ENCODE measurements at regions not wholly inside any gene's neighbourhood (a gene's known extent, or its start where the extent isn't known, plus 50 kb on each side); places are given as distances from the start of the nearest gene placed in this dataset.
"Not testable (repeated sequence)": the region's sequence is repeated elsewhere in the genome, so short reads cannot be mapped to it uniquely, and the experiment has no call there.

- no peak for DNase-seq (ENCODE audit: low read depth)
Measured at GRCh38 chr15:70576696-70577095, 186.7 kb downstream of the UACA start.

GRCh38 chr15:70576276-70576675 is 187.1 kb downstream of the UACA start:
- no peak for DNase-seq (ENCODE audit: low read depth)

- DNase-seq (ENCODE audit: low read depth): no peak
Measured at GRCh38 chr15:70575231-70576226, 187.8 kb downstream of the UACA start.

- not testable (repeated sequence) for DNase-seq (ENCODE audit: low read depth)
Measured at GRCh38 chr15:70574325-70574724, 189.0 kb downstream of the UACA start.

DNA sequence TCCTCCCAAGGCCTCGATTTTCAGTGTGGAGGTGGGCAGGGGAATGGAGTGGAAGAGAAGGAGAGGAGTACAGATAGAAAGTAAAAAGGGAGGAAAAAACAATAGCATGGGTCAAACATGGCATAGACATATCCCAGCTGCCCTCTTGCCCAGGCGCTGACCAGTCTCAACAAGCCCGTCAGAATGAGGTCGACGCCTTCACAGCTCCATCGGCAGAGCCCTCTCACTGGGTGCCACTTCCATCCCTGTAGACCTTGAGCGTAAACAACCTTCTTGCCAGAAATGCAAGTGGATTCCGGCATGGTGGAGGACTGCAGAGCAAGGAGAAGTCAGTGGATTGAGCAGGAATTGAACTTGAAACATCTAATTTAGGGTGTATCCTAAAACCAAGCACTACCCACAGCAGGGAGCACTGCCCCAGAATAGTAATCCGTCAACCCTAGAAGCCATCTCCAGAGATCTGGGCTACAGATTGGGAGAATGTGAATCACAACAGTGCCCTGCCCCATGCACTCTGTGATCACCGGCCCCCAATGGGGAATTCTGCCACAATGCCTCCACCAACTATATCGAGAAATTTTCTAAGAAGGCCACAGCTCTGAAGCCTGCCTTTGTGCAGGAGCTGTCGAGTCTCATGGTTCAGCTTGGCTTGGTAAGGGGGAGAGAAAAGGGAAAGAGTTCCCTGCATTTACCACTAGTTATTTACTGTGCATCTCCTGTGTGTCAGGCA is 190.1 kb downstream of the UACA start:
- DNase-seq (ENCODE audit: low read depth): no peak

GRCh38 chr15:70569714-70570231 is 193.6 kb downstream of the UACA start:
- no peak for DNase-seq (ENCODE audit: low read depth)

- DNase-seq (ENCODE audit: low read depth): peak; percentile 43
Measured at GRCh38 chr15:70569091-70569713, 194.2 kb downstream of the UACA start.

DNA sequence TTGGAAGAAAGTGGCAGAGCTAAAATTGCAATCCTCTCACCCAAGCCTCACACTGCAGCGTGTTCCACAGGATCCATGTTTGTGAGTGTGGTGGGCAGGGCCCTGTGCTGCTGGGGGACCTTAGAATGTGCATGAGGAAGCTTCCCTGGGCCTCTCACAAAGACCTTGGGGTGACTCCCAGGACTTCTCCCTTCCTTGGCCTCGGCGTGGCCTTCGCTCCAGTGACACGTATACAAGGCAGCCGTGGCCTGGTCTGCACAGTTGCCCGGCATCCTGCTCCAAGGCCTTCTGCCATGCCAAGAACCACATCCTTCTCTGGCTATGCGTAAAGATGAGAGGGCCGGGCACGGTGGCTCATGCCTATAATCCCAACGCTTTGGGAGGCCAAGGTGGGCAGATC is 196.4 kb downstream of the UACA start:
- DNase-seq (ENCODE audit: low read depth): no peak

- DNase-seq (ENCODE audit: low read depth): no peak
Measured at GRCh38 chr15:70566047-70566835, 197.1 kb downstream of the UACA start.

DNA sequence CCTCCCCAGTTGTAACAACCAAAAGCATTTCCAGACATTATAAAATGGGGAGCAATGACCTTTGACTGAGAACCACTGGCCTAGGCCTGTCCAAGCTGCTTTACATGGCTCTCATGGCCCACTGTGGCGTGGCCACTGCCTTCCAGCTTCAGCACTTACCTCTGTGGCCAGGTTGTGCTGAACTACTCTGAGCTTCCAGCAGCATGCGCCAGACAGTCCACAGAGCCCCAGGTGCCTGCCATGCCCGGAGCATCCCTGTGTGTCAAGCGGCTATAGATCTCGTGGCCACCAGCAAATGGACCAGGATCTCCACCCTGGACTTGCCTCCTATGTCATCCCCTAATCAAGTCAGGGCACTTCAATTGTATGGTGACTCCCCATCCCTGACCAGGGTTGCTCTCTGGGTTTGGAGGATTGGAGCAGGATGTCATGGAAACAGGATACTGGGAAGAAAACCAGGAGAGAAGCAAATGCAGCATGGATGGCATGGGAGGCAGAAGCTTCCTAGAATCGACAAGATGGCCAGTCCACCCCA is 199.7 kb downstream of the UACA start:
- DNase-seq (ENCODE audit: low read depth): no peak

GRCh38 chr15:70562906-70563305 is 200.5 kb downstream of the UACA start:
- no peak for DNase-seq (ENCODE audit: low read depth)

- no peak for DNase-seq (ENCODE audit: low read depth)
Measured at GRCh38 chr15:70561885-70562284, 201.5 kb downstream of the UACA start.

DNA sequence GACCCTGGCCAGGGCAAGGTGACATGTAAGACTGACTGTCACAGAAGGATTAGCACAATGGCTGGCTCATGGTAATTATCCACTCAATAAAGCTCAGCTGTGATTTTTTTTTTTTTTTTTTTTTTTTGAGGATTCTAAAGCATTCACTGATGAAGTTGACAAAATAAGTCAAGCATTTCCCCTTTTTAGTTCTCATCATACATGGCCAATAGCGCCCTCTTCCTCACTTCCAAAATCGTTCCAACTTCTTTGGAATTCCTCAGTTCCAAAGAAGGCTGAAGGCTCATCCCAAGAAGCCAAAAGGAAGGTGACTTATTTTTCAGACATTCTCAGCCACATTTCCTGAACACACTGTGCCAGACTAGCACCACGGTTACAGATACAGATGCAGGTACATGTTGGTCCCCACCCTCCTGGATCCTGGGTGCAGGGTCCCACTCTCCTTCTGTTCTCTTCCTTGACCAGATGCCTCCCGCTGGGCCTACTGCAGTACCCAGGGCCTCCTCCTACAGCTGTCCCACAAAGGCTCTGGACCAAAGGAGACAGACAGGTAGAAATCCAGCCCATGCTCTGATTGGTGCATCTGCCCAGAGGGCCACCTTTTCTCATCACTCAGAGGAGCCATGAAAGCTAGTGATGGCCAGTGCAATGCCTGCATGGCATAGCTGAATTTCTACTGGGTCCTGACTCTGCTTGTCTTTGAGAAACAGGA is 202.6 kb downstream of the UACA start:
- no peak for DNase-seq (ENCODE audit: low read depth)

GRCh38 chr15:70559265-70560239 is 203.8 kb downstream of the UACA start:
- no peak for DNase-seq (ENCODE audit: low read depth)

DNA sequence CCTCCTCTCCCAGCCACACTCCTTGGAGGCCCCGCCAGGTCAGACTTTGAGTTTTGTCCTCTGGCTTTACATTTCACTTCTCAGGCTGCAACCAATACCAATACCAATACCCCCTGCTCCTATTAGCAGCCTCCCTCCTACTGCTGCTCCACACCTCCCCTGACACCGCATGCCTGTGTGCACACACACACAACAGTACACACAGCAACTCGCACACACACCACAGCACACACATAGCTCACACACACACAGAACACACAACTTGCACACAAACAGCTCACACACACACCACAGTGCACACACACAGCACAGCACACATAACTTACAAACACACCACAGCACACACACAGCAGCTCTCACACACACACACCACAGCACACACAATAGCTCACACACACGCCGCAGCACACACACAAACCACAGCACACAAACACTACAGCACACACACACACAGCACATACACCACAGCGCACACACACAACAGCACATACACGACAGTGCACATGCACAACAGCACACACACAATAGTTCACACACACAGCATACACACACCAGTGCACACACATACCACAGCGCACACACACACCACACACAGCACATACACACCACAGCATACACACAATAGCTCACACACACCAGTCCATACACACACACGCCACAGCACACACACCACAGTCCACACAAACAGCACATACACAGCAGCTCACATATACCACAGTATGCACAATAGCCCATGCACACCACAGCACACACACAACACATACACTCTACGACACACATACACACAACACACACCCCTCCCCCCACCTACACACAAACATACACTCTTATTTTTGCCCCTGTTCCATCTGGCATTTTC is 204.7 kb downstream of the UACA start:
- no peak for DNase-seq (ENCODE audit: low read depth)

DNA sequence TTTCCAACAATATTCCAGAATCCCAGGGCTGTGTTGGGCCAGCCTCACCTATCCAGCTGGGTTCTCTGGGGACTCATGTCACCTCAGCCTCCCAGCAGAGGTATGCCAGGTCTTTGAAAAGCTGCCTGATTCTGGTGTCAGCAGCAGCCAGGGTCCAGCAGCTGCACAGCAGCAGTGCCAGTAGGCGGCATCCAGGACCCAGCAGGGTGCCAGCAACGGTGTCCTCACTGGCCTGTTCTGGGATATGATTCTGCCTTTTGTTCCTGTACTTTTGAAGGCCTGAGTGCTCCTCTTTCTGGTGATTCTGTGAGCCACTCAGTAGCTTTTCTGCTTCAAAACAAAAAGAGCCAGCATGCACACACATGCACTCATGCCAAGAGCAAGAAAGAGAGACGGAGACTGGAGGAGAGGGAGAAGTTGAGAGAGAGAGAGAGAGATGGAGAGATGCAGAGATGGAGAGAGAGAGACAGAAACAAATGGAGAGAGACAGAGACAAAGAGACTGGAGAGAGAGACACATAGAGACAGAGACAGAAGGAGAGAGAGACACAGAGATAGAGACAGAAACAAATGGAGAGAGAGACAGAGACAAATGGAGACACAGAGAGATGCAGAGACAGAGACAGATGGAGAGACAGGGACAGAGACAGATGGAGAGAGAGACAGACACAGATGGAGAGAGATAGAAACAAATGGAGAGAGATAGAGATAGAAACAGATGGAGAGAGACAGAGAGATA is 205.7 kb downstream of the UACA start:
- DNase-seq (ENCODE audit: low read depth): no peak

GRCh38 chr15:70556779-70557178 is 206.6 kb downstream of the UACA start:
- DNase-seq (ENCODE audit: low read depth): no peak
